Femur (tissue), 1 donor: ENCODE measurements at regions not wholly inside any gene's neighbourhood (a gene's known extent, or its start where the extent isn't known, plus 50 kb on each side); places are given as distances from the start of the nearest gene placed in this dataset.

ENCODE experiments used
- DNase-seq: peaks from one replicate; pipeline ENCODE4 v3.0.0-alpha.2; 2017

- no peak for DNase-seq
Observed at GRCh38 chr7:67698354-67698753, 701.7 kb downstream of the TYW1 start.

DNA sequence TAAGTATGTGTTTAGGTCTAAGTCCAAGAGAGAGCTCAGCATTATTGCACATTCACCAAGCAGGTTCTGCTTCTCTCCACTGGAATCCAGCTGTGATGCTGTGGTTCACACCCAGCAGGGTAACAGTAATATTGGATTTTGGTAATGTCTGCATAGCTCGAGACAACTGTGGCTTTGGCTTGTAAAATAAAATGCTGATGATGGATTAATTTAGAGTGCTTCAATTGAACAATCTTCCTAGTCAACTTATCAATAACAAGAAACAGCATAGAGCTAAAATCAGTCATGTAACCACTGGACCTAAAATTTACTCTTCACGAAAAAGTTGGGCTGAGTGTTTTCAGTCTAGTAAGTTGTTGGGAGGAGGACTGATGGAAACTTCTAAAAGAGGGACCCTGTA, 709.2 kb downstream of the TYW1 start:
- no peak for DNase-seq

GRCh38 chr7:67711706-67712105, 715.1 kb downstream of the TYW1 start:
- DNase-seq: no peak

DNA sequence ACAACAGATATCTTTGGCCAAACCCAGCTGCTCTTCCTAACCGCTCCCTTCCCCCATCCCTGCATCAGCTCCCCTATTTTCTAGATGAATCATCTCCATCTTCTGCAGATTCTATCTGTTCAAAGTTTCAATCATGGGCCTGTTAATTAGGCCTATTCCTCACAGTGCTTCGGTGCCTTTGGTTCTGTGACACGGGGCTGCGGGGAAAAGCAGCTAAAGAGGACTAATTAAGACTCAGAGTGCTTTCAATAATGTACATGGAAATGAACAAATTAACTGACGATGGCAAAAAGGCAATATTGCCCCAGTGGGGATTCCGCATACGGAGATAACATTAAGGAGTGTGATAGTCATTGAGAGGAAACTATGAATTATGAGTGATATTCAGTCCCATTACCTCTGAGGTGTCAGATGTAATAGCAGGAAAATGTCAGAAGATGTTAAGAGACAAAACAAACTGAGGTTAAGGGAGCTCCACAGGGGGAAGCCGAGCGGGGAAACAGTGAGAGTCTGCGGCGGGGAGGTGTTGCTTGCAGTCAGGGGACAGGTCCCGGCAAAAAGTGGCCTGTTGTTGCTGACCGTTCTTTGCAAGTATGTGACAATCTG, 716.9 kb downstream of the TYW1 start:
- DNase-seq: no peak

- no peak for DNase-seq
Observed at GRCh38 chr7:67716729-67717128, 720.1 kb downstream of the TYW1 start.

- no peak for DNase-seq
Observed at GRCh38 chr7:67723591-67723990, 727.0 kb downstream of the TYW1 start.

- no peak for DNase-seq
Observed at GRCh38 chr7:67724435-67724834, 727.8 kb downstream of the TYW1 start.

GRCh38 chr7:67724955-67725354, 728.3 kb downstream of the TYW1 start:
- no peak for DNase-seq

GRCh38 chr7:67725423-67725822, 728.8 kb downstream of the TYW1 start:
- DNase-seq: no peak

GRCh38 chr7:67729771-67730170, 733.1 kb downstream of the TYW1 start:
- no peak for DNase-seq

- DNase-seq: no peak
Observed at GRCh38 chr7:67731704-67732103, 735.1 kb downstream of the TYW1 start.

DNA sequence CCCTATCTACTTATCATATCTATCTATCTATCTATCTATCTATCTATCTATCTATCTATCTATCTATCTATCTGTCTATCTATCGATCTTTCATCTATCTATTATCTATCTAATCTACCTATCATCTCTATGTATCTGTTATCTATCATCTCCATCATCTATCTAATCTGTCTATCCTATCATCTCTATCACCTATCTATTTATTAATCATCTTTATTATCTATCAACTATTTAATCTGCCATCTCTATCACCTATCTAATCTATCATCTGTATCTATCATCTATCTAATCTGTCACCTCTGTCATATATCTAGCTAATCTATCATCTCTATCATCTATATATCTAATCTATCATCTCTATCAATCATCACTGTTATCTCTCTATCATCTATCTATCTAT, 736.3 kb downstream of the TYW1 start:
- no peak for DNase-seq

GRCh38 chr7:67738145-67738544, 741.5 kb downstream of the TYW1 start:
- DNase-seq: no peak

GRCh38 chr7:67738958-67739357, 742.3 kb downstream of the TYW1 start:
- peak; percentile 21 for DNase-seq

DNA sequence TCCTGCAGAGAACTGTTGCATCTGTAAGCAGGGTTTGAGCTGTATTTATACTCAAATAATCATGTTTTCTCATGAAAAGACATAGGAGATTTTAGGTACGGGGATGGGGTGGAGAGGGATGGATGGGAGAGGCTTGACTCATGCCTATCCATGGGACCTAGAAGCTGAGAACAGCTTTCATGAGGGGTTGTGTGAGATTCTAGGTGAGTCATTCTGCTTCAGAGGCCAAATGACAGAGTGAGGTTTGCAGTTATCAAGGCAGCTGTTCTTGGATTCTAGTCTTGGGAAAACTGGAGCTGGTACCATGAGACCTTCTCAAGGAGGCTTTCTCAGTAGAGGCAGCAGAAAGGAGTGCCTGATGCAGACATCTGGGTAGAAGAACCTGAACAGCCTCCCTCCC, 746.9 kb downstream of the TYW1 start:
- DNase-seq: no peak

GRCh38 chr7:67752227-67752626, 755.6 kb downstream of the TYW1 start:
- no peak for DNase-seq

GRCh38 chr7:67753891-67754290, 757.3 kb downstream of the TYW1 start:
- no peak for DNase-seq

- DNase-seq: no peak
Observed at GRCh38 chr7:67754651-67755050, 758.0 kb downstream of the TYW1 start.

- DNase-seq: no peak
Observed at GRCh38 chr7:67758551-67758950, 761.9 kb downstream of the TYW1 start.

DNA sequence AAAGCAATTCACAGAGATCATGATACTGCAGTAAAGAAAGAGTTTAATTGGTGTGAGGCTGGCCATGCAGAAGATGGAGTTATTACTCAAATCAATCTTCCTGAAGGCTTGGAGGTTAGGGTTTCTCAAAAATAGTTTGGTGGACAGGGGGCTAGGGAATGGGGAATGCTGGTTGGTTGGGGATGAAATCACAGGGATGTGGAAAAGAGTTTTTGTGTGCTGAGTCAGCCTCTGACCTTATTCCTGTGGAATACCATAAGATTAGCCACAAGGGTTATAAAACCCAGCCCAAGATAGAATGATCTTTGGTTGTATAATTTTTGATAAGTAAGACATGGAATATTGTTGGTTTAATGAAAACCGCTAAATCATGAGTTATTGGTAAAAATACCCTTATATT, 764.3 kb downstream of the TYW1 start:
- DNase-seq: no peak

DNA sequence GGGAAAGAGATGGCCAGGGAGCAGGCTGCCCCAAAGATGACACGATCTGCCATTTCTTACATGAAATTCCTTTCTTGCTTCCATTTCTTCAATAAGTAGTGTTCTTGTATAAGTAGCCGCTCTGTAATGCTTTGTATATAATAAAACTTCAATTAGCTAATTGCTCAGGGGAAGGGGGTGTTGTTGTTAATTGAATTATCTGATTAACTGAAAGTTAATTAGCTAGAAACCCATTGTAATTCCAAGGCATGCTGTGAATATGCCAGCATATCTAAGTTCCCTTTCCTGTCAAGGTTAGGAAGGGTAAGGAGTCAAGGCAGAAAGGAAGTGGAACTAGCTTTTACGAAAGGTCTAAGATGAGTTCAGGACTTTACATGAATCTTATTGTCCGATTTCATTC, 765.9 kb downstream of the TYW1 start:
- no peak for DNase-seq

DNA sequence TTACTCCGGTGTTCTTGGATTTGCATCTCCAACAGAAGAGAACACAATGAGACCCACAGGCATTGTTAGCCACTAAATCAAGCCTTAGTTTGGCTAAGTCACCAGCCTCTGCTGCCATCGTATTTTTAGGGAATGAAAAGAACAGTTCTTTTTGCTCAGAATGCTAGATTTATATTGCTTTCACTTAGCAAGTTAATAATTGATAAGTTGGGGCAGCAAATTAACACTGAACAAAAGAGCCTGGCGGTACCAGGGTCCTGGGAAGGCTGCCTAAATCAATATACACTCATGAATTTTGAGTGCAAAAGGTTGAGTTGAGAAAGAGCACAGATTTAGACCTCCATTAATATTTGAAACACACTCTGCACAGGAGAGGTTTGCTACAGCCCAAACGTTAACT, 767.7 kb downstream of the TYW1 start:
- DNase-seq: no peak

- no peak for DNase-seq
Observed at GRCh38 chr7:67765481-67766175, 769.0 kb downstream of the TYW1 start.

DNA sequence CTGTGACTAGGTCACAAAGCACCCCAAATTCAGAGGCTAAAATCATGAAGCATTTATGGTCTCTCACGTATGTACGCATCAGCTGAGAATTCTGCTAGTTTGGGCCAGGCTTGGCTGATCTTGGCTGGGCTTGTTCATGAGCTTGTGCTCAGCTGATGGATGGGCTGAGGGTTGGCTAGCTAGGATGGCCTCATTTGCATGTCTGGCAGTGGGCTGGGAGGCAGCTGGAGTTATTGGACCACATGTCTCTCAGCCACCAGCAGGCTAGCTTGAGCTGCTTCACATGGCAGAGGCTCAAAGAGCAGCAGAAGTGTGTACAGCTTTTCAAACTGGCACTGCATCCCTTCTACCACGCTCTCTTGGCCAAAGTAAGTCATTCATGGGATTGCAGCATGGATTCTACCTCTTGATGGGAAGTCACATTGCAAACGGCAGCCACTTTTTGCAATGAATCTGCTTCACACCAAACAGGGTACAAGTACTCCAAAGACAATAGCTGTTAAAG, 770.3 kb downstream of the TYW1 start:
- DNase-seq: no peak
